ENCODE measurements at regions not wholly inside any gene's neighbourhood (a gene's known extent, or its start where the extent isn't known, plus 50 kb on each side); places are given as distances from the start of the nearest gene placed in this dataset.

DNA sequence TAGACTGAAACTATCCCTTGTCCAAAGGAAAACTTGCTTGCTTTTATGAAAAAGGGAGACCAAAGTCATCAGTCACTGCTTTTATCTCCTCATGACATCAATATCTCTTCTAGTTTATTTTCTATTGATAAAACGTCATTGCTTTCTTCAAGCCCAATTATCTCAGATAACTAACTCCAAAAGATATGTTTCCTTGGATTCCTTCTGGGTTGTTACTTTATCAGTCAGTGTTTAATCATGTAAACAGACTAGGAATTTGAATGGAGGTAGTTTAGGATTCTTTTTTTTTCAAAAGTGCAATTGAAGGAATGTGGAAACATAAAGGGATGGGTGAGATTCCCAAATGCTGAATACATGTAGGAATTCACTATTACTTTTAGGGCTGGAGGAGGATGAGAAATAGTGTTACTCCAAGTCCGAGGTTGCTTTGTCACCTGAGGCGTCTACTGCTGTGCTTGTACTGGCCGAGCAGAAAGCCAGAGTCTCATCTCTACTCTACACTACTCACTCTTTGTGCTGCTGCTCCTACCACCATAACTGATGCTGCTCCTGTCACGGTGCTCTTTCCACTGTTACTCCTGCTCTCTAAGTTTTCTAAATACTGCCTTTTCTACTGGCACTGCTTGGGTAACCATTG lies 1697.1 kb upstream of the NUDT12 start:
- no peaks in the 10 kb centered on the region for H3F3A ChIP-seq (replicated peaks; ENCODE audit: insufficient read depth)
- H3K9me2 ChIP-seq: peaks cover 3% of the 10 kb centered on the region; the same call in 1 of the 2 replicates
- TF ChIP-seq GATA2 (CRISPR knock-in tag; IDR thresholded peaks at IDR 0.05) (no peak), MXI1 (IDR thresholded peaks at IDR 0.05; ENCODE audit: low read depth, low read length) (no peak), SMC3 (IDR thresholded peaks at IDR 0.05; ENCODE audit: low read depth, low read length) (no peak), SIN3A (IDR thresholded peaks at IDR 0.05; ENCODE audit: borderline replicate concordance, low read depth, low read length) (no peak), TAF1 (IDR thresholded peaks at IDR 0.05; ENCODE audit: borderline replicate concordance, low read depth, low read length) (no peak), RFX5 (IDR thresholded peaks at IDR 0.05; ENCODE audit: low read length) (no peak)
- no peaks in the 10 kb centered on the region; a peak in 1 of 4 replicates for H3K4me1 ChIP-seq (ENCODE audit: control insufficient read depth in 1 of 2, insufficient read depth in 2 of 2, low read depth in 1 of 2, low read length in 1 of 2)
- H3K4me2 ChIP-seq: no peak overlapping the region
- no peaks in the 10 kb centered on the region for H3K36me3 ChIP-seq (replicated peaks in 1 of 2; ENCODE audit: control insufficient read depth in 1 of 2, insufficient read depth in 2 of 2, low read length in 1 of 2)
- DNase-seq: no peak
- no peaks in the 10 kb centered on the region for H3K79me2 ChIP-seq (ENCODE audit: insufficient read depth)
- no peaks in the 10 kb centered on the region for H3K27me3 ChIP-seq (ENCODE audit: insufficient read depth)
- 62% methylated on average over 5 of the region's 5 CpGs for WGBS (ENCODE audit: low lambda C conversion rate)
- H3K9me3 ChIP-seq: no peaks in the 10 kb centered on the region
- H3K4me3 ChIP-seq (ENCODE audit: low read depth in 2 of 2, low read length in 1 of 2): no peak overlapping the region
- no peak overlapping the region for H3K27ac ChIP-seq (ENCODE audit: low read depth in 2 of 2, low read length in 1 of 2)
- H4K20me1 ChIP-seq (ENCODE audit: insufficient read depth): no peaks in the 10 kb centered on the region
- POLR2A ChIA-PET: no interaction called here
- CTCF ChIA-PET: no interaction called here
- H3K9ac ChIP-seq: no peak overlapping the region
- no peak overlapping the region for H2AFZ ChIP-seq (ENCODE audit: low read depth)

DNA sequence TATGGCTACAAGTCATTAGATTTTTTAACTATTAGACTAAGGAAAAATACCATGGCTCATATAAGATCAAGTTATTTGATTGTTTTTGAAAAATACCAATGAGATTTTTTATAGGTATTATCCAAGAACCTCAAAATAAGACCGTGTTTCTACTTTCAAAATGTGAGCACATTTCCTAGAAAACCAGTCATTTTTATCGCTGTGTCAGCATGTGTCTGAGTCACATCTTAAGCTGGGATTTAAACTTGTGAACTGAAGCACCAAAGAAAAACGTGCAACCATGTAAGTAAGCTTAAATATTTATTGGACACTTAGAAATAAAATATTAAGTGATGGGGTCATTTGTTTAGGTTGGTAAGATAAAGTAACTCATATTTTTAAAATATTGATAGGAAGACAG lies 1676.0 kb upstream of the NUDT12 start:
- H3K36me3 ChIP-seq (replicated peaks in 1 of 2; ENCODE audit: control insufficient read depth in 1 of 2, insufficient read depth in 2 of 2, low read length in 1 of 2): no peaks in the 10 kb centered on the region
- H3K4me1 ChIP-seq (ENCODE audit: control insufficient read depth in 1 of 2, insufficient read depth in 2 of 2, low read depth in 1 of 2, low read length in 1 of 2): no peaks in the 10 kb centered on the region
- no peak overlapping the region for H3K27ac ChIP-seq (ENCODE audit: low read depth in 2 of 2, low read length in 1 of 2)
- H3K79me2 ChIP-seq (ENCODE audit: insufficient read depth): no peaks in the 10 kb centered on the region
- ChIA-PET CTCF (no interaction called here), POLR2A (no interaction called here)
- H2AFZ ChIP-seq (ENCODE audit: low read depth): no peak overlapping the region
- no peaks in the 10 kb centered on the region for H3K9me2 ChIP-seq
- no peak overlapping the region for H3K4me2 ChIP-seq
- H3F3A ChIP-seq (replicated peaks; ENCODE audit: insufficient read depth): no peaks in the 10 kb centered on the region
- no peaks in the 10 kb centered on the region for H3K27me3 ChIP-seq (ENCODE audit: insufficient read depth)
- DNase-seq: no peak
- no peaks in the 10 kb centered on the region for H4K20me1 ChIP-seq (ENCODE audit: insufficient read depth)
- H3K9me3 ChIP-seq: no peaks in the 10 kb centered on the region
- H3K9ac ChIP-seq: no peak overlapping the region
- 68% methylated on average over 3 of the region's 3 CpGs for whole genome bisulfite sequencing (ENCODE audit: low lambda C conversion rate)
- no peak overlapping the region for H3K4me3 ChIP-seq (ENCODE audit: low read depth in 2 of 2, low read length in 1 of 2)
- TF ChIP-seq TAF1 (IDR thresholded peaks at IDR 0.05; ENCODE audit: borderline replicate concordance, low read depth, low read length) (no peak), TCF12 (IDR thresholded peaks at IDR 0.05) (no peak), FOXM1 (IDR thresholded peaks at IDR 0.05; ENCODE audit: low read depth) (no peak), GABPA (IDR thresholded peaks at IDR 0.05; ENCODE audit: low read depth) (no peak), GATA2 (CRISPR knock-in tag; IDR thresholded peaks at IDR 0.05) (no peak), RXRA (IDR thresholded peaks at IDR 0.05; ENCODE audit: borderline replicate concordance, low read depth) (no peak), POLR2AphosphoS5 (IDR thresholded peaks at IDR 0.05; ENCODE audit: low read depth, low read length) (no peak)

DNA sequence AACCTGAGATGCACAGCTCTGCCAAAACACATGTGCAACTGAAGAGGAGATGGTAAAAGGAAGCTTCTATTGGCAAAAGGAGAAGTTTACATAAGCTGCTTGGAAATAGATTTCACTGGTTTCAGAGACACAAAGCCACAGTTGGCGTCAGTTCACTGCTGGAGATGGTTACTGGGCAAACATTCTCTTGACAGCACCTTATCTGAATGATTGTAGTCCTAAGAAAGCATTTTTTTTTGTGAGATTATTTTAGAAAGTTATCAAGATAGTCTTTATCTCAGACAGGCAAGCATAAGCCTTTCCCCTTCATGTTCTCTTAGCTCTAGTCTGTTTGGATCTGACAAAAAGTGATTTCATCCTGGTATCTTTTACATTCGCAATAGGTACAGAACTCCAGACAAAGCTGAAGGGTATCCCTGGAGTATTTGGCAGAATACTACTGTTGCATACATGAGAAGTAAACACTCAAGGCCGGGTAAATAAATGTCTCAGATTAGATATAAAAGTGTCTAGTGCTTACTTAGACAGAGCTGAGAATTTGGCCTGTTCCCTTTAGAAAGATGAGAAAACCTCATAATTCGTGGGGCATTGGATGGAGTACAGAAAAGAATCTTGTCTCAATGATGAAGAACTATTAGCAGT lies 1668.0 kb upstream of the NUDT12 start:
- WGBS (ENCODE audit: low lambda C conversion rate): 52% methylated on average over 4 of the region's 4 CpGs
- POLR2A ChIA-PET: no interaction called here
- no peak overlapping the region for H3K4me3 ChIP-seq (ENCODE audit: low read depth in 2 of 2, low read length in 1 of 2)
- H3K9me2 ChIP-seq: no peaks in the 10 kb centered on the region
- no peaks in the 10 kb centered on the region for H3K27me3 ChIP-seq (ENCODE audit: insufficient read depth)
- H3K9me3 ChIP-seq: no peaks in the 10 kb centered on the region; the same call in 1 of the 2 replicates
- no peak overlapping the region for H2AFZ ChIP-seq (ENCODE audit: low read depth)
- H3K4me2 ChIP-seq: no peak overlapping the region
- no peak overlapping the region for H3K9ac ChIP-seq
- H3K27ac ChIP-seq (ENCODE audit: low read depth in 2 of 2, low read length in 1 of 2): no peak overlapping the region
- DNase-seq: no peak
- H3K79me2 ChIP-seq (ENCODE audit: insufficient read depth): no peaks in the 10 kb centered on the region
- H3F3A ChIP-seq (replicated peaks; ENCODE audit: insufficient read depth): no peaks in the 10 kb centered on the region
- CTCF ChIA-PET: interaction anchor here (1.7 kb wide), 1 partner anchor 10 kb away, joined by 3 read pairs; no protein-coding TSS in a partner anchor
- no peaks in the 10 kb centered on the region for H3K4me1 ChIP-seq (ENCODE audit: control insufficient read depth in 1 of 2, insufficient read depth in 2 of 2, low read depth in 1 of 2, low read length in 1 of 2)
- H4K20me1 ChIP-seq (ENCODE audit: insufficient read depth): no peaks in the 10 kb centered on the region
- no peaks in the 10 kb centered on the region for H3K36me3 ChIP-seq (replicated peaks in 1 of 2; ENCODE audit: control insufficient read depth in 1 of 2, insufficient read depth in 2 of 2, low read length in 1 of 2)
- TF ChIP-seq YY1 (IDR thresholded peaks at IDR 0.05; ENCODE audit: low read depth) (no peak), RCOR1 (IDR thresholded peaks at IDR 0.05; ENCODE audit: low read length) (no peak), ELF1 (IDR thresholded peaks at IDR 0.05) (no peak), EP300 (IDR thresholded peaks at IDR 0.05; ENCODE audit: borderline replicate concordance in 1 of 2, low read depth in 1 of 2, low read length in 1 of 2) (no peak), TAF1 (IDR thresholded peaks at IDR 0.05; ENCODE audit: borderline replicate concordance, low read depth, low read length) (no peak), RFX5 (IDR thresholded peaks at IDR 0.05; ENCODE audit: low read length) (no peak), TCF12 (IDR thresholded peaks at IDR 0.05) (no peak), RAD21 (IDR thresholded peaks at IDR 0.05; ENCODE audit: low read length) (no peak), SMC3 (IDR thresholded peaks at IDR 0.05; ENCODE audit: low read depth, low read length) (no peak), USF1 (IDR thresholded peaks at IDR 0.05; ENCODE audit: borderline replicate concordance, low read depth) (no peak)
- TF ChIP-seq, protein P1, sequence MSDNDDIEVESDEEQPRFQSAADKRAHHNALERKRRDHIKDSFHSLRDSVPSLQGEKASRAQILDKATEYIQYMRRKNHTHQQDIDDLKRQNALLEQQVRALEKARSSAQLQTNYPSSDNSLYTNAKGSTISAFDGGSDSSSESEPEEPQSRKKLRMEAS (IDR thresholded peaks at IDR 0.05; ENCODE audit: low read depth): no peak
- TF ChIP-seq, protein P2, sequence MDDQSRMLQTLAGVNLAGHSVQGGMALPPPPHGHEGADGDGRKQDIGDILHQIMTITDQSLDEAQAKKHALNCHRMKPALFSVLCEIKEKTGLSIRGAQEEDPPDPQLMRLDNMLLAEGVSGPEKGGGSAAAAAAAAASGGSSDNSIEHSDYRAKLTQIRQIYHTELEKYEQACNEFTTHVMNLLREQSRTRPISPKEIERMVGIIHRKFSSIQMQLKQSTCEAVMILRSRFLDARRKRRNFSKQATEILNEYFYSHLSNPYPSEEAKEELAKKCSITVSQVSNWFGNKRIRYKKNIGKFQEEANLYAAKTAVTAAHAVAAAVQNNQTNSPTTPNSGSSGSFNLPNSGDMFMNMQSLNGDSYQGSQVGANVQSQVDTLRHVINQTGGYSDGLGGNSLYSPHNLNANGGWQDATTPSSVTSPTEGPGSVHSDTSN (IDR thresholded peaks at IDR 0.05): no peak
- TF ChIP-seq, protein P3, sequence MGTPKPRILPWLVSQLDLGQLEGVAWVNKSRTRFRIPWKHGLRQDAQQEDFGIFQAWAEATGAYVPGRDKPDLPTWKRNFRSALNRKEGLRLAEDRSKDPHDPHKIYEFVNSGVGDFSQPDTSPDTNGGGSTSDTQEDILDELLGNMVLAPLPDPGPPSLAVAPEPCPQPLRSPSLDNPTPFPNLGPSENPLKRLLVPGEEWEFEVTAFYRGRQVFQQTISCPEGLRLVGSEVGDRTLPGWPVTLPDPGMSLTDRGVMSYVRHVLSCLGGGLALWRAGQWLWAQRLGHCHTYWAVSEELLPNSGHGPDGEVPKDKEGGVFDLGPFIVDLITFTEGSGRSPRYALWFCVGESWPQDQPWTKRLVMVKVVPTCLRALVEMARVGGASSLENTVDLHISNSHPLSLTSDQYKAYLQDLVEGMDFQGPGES (IDR thresholded peaks at IDR 0.05; ENCODE audit: low read depth, low read length): no peak
